DND-41 (cell line): ENCODE measurements at regions not wholly inside any gene's neighbourhood (a gene's known extent, or its start where the extent isn't known, plus 50 kb on each side); places are given as distances from the start of the nearest gene placed in this dataset.

Source experiments
- EZH2 ChIP-seq: IDR thresholded peaks from 3 replicates; pipeline ENCODE4 v1.6.1; 2012; ENCODE audit warnings: borderline replicate concordance, low read depth, mild to moderate bottlenecking, moderate library complexity, low read length, inconsistent platforms; ENCODE audit not compliant: severe bottlenecking
- TF ChIP-seq, protein P1 (sequence below): IDR thresholded peaks from 2 replicates; pipeline ENCODE4 v1.5.1; 2012; ENCODE audit warnings: borderline replicate concordance, low read length, moderate library complexity, mild to moderate bottlenecking; ENCODE audit not compliant: poor library complexity, severe bottlenecking; ENCODE audit errors: extremely low read depth

GRCh38 chr5:166022065-166022464, 2269.4 kb upstream of the WWC1 start:
- TF ChIP-seq, protein P1, sequence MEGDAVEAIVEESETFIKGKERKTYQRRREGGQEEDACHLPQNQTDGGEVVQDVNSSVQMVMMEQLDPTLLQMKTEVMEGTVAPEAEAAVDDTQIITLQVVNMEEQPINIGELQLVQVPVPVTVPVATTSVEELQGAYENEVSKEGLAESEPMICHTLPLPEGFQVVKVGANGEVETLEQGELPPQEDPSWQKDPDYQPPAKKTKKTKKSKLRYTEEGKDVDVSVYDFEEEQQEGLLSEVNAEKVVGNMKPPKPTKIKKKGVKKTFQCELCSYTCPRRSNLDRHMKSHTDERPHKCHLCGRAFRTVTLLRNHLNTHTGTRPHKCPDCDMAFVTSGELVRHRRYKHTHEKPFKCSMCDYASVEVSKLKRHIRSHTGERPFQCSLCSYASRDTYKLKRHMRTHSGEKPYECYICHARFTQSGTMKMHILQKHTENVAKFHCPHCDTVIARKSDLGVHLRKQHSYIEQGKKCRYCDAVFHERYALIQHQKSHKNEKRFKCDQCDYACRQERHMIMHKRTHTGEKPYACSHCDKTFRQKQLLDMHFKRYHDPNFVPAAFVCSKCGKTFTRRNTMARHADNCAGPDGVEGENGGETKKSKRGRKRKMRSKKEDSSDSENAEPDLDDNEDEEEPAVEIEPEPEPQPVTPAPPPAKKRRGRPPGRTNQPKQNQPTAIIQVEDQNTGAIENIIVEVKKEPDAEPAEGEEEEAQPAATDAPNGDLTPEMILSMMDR = no peak
- no peak for TF ChIP-seq EZH2
